HG02610 (cell line): ENCODE measurements at regions not wholly inside any gene's neighbourhood (a gene's known extent, or its start where the extent isn't known, plus 50 kb on each side); places are given as distances from the start of the nearest gene placed in this dataset.
"Not testable (repeated sequence)": the region's sequence is repeated elsewhere in the genome, so short reads cannot be mapped to it uniquely, and the experiment has no call there.

Source experiments
- ATAC-seq: cut with Tn5 transposase; IDR thresholded peaks from one replicate; pipeline ENCODE4 v1.9.1; 2021; ENCODE audit warnings: mild to moderate bottlenecking, moderate library complexity; ENCODE audit not compliant: unreplicated experiment

GRCh38 chr3:176097027-176097426 lies 1100.3 kb downstream of the TBL1XR1 start:
- ATAC-seq: no peak

GRCh38 chr3:176093892-176094291 lies 1103.4 kb downstream of the TBL1XR1 start:
- not testable (repeated sequence) for ATAC-seq

- ATAC-seq: no peak
Measured at GRCh38 chr3:176090727-176091126, 1106.6 kb downstream of the TBL1XR1 start.

- ATAC-seq: no peak
Measured at GRCh38 chr3:176088962-176089383, 1108.3 kb downstream of the TBL1XR1 start.

- no peak for ATAC-seq
Measured at GRCh38 chr3:176087066-176087697, 1110.1 kb downstream of the TBL1XR1 start.

GRCh38 chr3:176079785-176080184 lies 1117.5 kb downstream of the TBL1XR1 start:
- no peak for ATAC-seq

GRCh38 chr3:176078906-176079305 lies 1118.4 kb downstream of the TBL1XR1 start:
- no peak for ATAC-seq

GRCh38 chr3:176075491-176075890 lies 1121.8 kb downstream of the TBL1XR1 start:
- no peak for ATAC-seq

- ATAC-seq: no peak
Measured at GRCh38 chr3:176075046-176075445, 1122.2 kb downstream of the TBL1XR1 start.

- ATAC-seq: no peak
Measured at GRCh38 chr3:176074096-176074495, 1123.2 kb downstream of the TBL1XR1 start.

GRCh38 chr3:176071943-176072342 lies 1125.3 kb downstream of the TBL1XR1 start:
- no peak for ATAC-seq

- no peak for ATAC-seq
Measured at GRCh38 chr3:176068750-176069149, 1128.5 kb downstream of the TBL1XR1 start.

- no peak for ATAC-seq
Measured at GRCh38 chr3:176058856-176059255, 1138.4 kb downstream of the TBL1XR1 start.

GRCh38 chr3:176055836-176056235 lies 1141.4 kb downstream of the TBL1XR1 start:
- ATAC-seq: no peak

- no peak for ATAC-seq
Measured at GRCh38 chr3:176051766-176052165, 1145.5 kb downstream of the TBL1XR1 start.

- ATAC-seq: no peak
Measured at GRCh38 chr3:176046703-176047102, 1150.6 kb downstream of the TBL1XR1 start.

GRCh38 chr3:176041812-176042211 lies 1155.5 kb downstream of the TBL1XR1 start:
- no peak for ATAC-seq

GRCh38 chr3:176041185-176041584 lies 1156.1 kb downstream of the TBL1XR1 start:
- ATAC-seq: no peak

GRCh38 chr3:176037636-176038035 lies 1159.6 kb downstream of the TBL1XR1 start:
- no peak for ATAC-seq

GRCh38 chr3:176032043-176032442 lies 1165.2 kb downstream of the TBL1XR1 start:
- no peak for ATAC-seq

- ATAC-seq: not testable (repeated sequence)
Measured at GRCh38 chr3:176016203-176016602, 1157.1 kb downstream of the NAALADL2 start.

- ATAC-seq: not testable (repeated sequence)
Measured at GRCh38 chr3:176015228-176015627, 1156.1 kb downstream of the NAALADL2 start.

GRCh38 chr3:176009256-176009655 lies 1150.1 kb downstream of the NAALADL2 start:
- ATAC-seq: no peak
